GM23248 (cell line): ENCODE measurements at regions not wholly inside any gene's neighbourhood (a gene's known extent, or its start where the extent isn't known, plus 50 kb on each side); places are given as distances from the start of the nearest gene placed in this dataset.

Experiments used
- EZH2 ChIP-seq: fragments of 200-600 bp; sonication (generic); IDR thresholded peaks from 2 replicates; pipeline ENCODE4 v1.6.1; 2018; ENCODE audit warnings: antibody characterized with exemption, mild to moderate bottlenecking; ENCODE audit not compliant: insufficient read depth, poor library complexity, severe bottlenecking
- EZH2phosphoT487 ChIP-seq: fragments of 200-600 bp; sonication (generic); IDR thresholded peaks from 2 replicates; pipeline ENCODE4 v1.6.1; 2018; ENCODE audit warnings: antibody characterized with exemption, moderate library complexity, mild to moderate bottlenecking, low read depth; ENCODE audit not compliant: insufficient read depth

- no peak for TF ChIP-seq EZH2
- TF ChIP-seq EZH2phosphoT487: no peak
Observed at GRCh38 chr1:218845589-218845988, 328.1 kb upstream of the LYPLAL1 start.
